Tibial nerve (tissue), 3 donors: ENCODE measurements at regions not wholly inside any gene's neighbourhood (a gene's known extent, or its start where the extent isn't known, plus 50 kb on each side); places are given as distances from the start of the nearest gene placed in this dataset.

Experiments used
- CTCF ChIP-seq, 5 experiments: fragments of 200-600 bp in 3 of 5; fragments of 450-650 bp in 2 of 5; sonication (generic) in 3 of 5; IDR thresholded peaks; one replicate each; pipeline ENCODE4 v1.5.1; 2016 to 2019; ENCODE audit warnings: antibody characterized with exemption in 5 of 5, mild to moderate bottlenecking in 3 of 5, moderate library complexity in 2 of 5
- POLR2A ChIP-seq, 2 donors: fragments of 450-650 bp; IDR thresholded peaks; one replicate each; pipeline ENCODE4 v1.6.1; 2017; ENCODE audit warnings: antibody characterized with exemption in 2 of 2, mild to moderate bottlenecking in 2 of 2, moderate library complexity in 2 of 2

DNA sequence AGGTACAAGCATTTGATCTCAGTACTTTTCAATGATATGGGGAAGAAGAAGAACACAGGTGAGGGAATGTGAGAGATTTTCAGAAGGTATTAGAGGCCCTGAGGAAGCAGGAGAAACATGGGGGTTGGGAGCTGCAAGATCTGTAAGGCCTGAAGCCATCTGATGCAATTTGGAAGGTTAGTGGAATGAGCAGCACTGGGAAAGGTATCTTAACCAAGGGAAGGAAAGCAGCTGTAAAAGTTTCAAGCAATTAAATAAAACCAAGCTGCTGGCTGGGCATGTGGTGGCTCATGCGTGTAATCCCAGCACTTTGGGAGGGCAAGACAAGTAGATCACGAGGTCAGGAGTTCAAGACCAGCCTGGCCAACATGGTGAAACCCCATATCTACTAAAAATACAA lies 104.4 kb upstream of the PARP11 start:
- TF ChIP-seq CTCF (IDR thresholded peaks at IDR 0.05) (no peak), POLR2A (IDR thresholded peaks at IDR 0.05) (no peak)
